CD4-positive, CD25-positive, alpha-beta regulatory T cell (primary cell): ENCODE measurements at regions not wholly inside any gene's neighbourhood (a gene's known extent, or its start where the extent isn't known, plus 50 kb on each side); places are given as distances from the start of the nearest gene placed in this dataset.
"Not testable (repeated sequence)": the region's sequence is repeated elsewhere in the genome, so short reads cannot be mapped to it uniquely, and the experiment has no call there.

Experiments
- ATAC-seq, 2 donors: fragments of 150-1000 bp; cut with Tn5 transposase; one replicate each; pipeline ENCODE4 v1.10.0; 2021; ENCODE audit warnings: low read depth in 2 of 2, moderate number of reproducible peaks in 2 of 2, moderate library complexity in 1 of 2
- DNase-seq, 3 donors: peaks; one replicate each; pipeline versions ENCODE4 v3.0.0 to v3.0.0-alpha.2; 2012 to 2022; ENCODE audit warnings: mixed read lengths in 1 of 3
- H3K27ac ChIP-seq: one replicate; pipeline ENCODE4 v1.7.0; 2013; ENCODE audit warnings: mild to moderate bottlenecking, low read length; ENCODE audit not compliant: insufficient read depth, poor library complexity, severe bottlenecking
- H3K27me3 ChIP-seq: one replicate; pipeline ENCODE4 v1.7.0; 2013; ENCODE audit warnings: low read length; ENCODE audit not compliant: control insufficient read depth, insufficient read depth
- H3K36me3 ChIP-seq: one replicate; pipeline ENCODE4 v1.7.0; 2013; ENCODE audit warnings: mild to moderate bottlenecking, low read length, moderate library complexity; ENCODE audit not compliant: control insufficient read depth, insufficient read depth
- H3K4me1 ChIP-seq: 2 replicates; pipeline ENCODE4 v1.7.0; 2013; ENCODE audit warnings: mild to moderate bottlenecking, low read length; ENCODE audit not compliant: insufficient read depth, control insufficient read depth, poor library complexity, severe bottlenecking
- H3K4me3 ChIP-seq: one replicate; pipeline ENCODE4 v1.7.0; 2013; ENCODE audit warnings: low read depth, mild to moderate bottlenecking, low read length, moderate library complexity
- H3K9me3 ChIP-seq, 2 experiments: 1 replicate in 1 of 2; 2 replicates in 1 of 2; pipeline ENCODE4 v1.7.0; 2013; ENCODE audit warnings: low read length in 2 of 2, mild to moderate bottlenecking in 1 of 2, moderate library complexity in 1 of 2; ENCODE audit not compliant: control insufficient read depth in 2 of 2
- H3K27ac Mint-ChIP-seq, 3 donors: one replicate each; pipeline ENCODE4 v1.8.0; 2020 to 2022; ENCODE audit warnings: mild to moderate bottlenecking in 3 of 3, mixed read lengths in 3 of 3, moderate library complexity in 2 of 3
- H3K27me3 Mint-ChIP-seq: one replicate; pipeline ENCODE4 v1.8.0; 2022; ENCODE audit warnings: mild to moderate bottlenecking, mixed read lengths
- H3K36me3 Mint-ChIP-seq: one replicate; pipeline ENCODE4 v1.8.0; 2020; ENCODE audit warnings: mixed read lengths
- H3K4me1 Mint-ChIP-seq, 4 donors: one replicate each; pipeline ENCODE4 v1.8.0; 2020 to 2022; ENCODE audit warnings: mixed read lengths in 4 of 4, mild to moderate bottlenecking in 1 of 4
- H3K4me3 Mint-ChIP-seq, 4 donors: one replicate each; pipeline ENCODE4 v1.8.0; 2020 to 2022; ENCODE audit warnings: mild to moderate bottlenecking in 4 of 4, mixed read lengths in 4 of 4, moderate library complexity in 3 of 4
- H3K9me3 Mint-ChIP-seq, 7 donors: one replicate each; pipeline ENCODE4 v1.8.0; 2020 to 2022; ENCODE audit warnings: mixed read lengths in 7 of 7, mild to moderate bottlenecking in 3 of 7, moderate library complexity in 2 of 7

DNA sequence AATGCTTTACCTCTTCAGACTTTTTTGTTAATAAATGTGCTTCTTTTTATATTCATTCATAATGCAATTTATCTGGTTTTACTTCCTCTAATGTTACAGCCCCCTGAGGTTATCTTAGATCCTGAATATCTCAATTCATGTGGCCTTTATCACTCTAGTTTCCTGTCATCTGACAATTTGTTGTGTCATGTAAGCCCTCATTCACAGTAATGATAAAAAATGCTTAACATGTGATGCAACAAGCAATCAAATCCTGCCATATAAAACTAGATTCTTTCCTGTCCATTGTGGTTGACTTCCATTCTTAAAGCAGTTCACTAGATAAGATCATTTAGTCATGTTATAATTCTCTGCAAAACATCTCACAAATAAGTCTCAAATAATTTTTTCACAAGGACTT, 991.2 kb upstream of the ACO1 start:
- Histone ChIP-seq H3K27me3 (no peaks in the 10 kb centered on the region), H3K36me3 (no peaks in the 10 kb centered on the region), H3K4me1 (no peaks in the 10 kb centered on the region), H3K4me3 (no peak overlapping the region), H3K27ac (no peak overlapping the region), H3K9me3 (no peaks in the 10 kb centered on the region)
- Mint-ChIP-seq H3K36me3 (no peaks in the 10 kb centered on the region), H3K27ac (no peak overlapping the region), H3K4me1 (peaks cover 8 to 29% (median 13%) of the 10 kb centered on the region in 4 donors), H3K27me3 (peaks cover 5% of the 10 kb centered on the region), H3K9me3 (peaks cover 0 to 2% (median 0%) of the 10 kb centered on the region in 7 donors), H3K4me3 (no peak overlapping the region)
- peak in 1 of 2 donors; percentile 39 for ATAC-seq
- no peak for DNase-seq

DNA sequence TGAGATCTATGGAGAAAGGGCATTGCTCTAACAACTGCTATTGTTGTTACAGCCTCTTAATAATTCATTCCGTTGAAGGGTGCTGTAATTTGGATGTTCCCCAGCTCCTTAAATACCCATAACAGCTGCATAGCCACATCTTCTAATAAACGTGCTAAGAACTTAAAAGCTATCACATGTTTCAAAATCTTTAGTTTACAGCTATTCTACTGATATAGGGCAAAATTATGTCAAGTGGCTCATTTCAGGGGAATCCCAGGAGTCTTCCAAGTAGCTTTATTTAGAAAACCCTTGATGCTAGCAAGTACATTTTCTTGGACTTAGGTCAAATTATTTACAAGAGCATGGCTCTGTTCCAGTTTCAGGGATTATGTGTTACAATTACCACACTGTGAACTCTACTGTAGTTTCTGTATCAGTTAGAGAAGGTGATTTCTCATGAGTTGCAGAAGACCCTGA, 990.4 kb upstream of the ACO1 start:
- Mint-ChIP-seq H3K36me3 (no peaks in the 10 kb centered on the region), H3K4me3 (no peak overlapping the region), H3K27ac (no peak overlapping the region), H3K9me3 (peaks cover 0 to 2% (median 0%) of the 10 kb centered on the region in 7 donors), H3K4me1 (peaks cover 8 to 29% (median 13%) of the 10 kb centered on the region in 4 donors), H3K27me3 (peaks cover 5% of the 10 kb centered on the region)
- Histone ChIP-seq H3K27me3 (no peaks in the 10 kb centered on the region), H3K27ac (no peak overlapping the region), H3K4me3 (no peak overlapping the region), H3K36me3 (no peaks in the 10 kb centered on the region), H3K9me3 (no peaks in the 10 kb centered on the region), H3K4me1 (no peaks in the 10 kb centered on the region)
- no peak for DNase-seq
- no peak for ATAC-seq

DNA sequence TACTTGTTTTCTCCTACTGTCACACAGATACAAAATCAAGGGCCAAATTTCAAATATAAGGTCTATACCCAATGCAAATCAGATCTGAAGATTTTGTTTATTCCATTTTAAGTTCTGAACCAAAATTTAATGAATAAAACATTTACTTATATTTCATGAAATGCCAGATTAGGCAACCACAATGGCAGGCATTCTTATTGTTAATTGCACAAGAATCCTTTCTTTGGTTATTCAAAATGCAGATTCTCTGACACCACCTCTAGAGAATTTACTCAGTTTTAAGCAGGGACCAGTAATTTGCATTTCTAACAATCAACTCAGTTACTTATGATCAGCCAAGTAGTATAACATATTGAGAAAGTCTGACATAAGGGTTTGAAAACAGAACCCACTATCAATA, 972.4 kb upstream of the ACO1 start:
- Mint-ChIP-seq H3K27ac (no peak overlapping the region), H3K4me3 (no peak overlapping the region), H3K36me3 (no peaks in the 10 kb centered on the region), H3K4me1 (peaks cover 0 to 16% (median 1%) of the 10 kb centered on the region in 4 donors), H3K9me3 (peaks cover 0 to 10% (median 2%) of the 10 kb centered on the region in 7 donors), H3K27me3 (peaks cover 5% of the 10 kb centered on the region)
- Histone ChIP-seq H3K4me1 (no peaks in the 10 kb centered on the region), H3K4me3 (no peak overlapping the region), H3K36me3 (no peaks in the 10 kb centered on the region), H3K27me3 (no peaks in the 10 kb centered on the region), H3K27ac (no peak overlapping the region), H3K9me3 (no peaks in the 10 kb centered on the region)
- ATAC-seq: no peak
- no peak for DNase-seq

DNA sequence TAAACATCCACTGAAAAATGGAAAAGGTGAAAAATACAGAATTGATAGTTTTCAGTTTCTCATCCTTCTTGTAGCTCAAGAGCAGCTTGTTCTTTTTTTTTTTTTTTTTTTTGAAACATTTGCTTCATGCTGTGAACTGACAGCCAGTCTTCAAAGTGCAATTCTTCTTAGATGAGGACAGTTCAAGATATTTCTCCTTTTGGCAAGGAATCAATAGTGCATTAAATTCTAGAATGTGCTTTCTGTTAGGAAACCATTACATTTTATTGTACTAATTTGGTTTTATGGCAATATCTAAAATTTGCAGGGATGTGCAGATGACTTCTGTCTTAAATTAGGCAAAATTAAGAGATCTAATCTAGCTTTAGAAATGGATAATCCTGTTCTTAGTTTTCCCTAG, 969.3 kb upstream of the ACO1 start:
- no peaks in the 10 kb centered on the region for H3K36me3 Mint-ChIP-seq
- no peak overlapping the region for H3K4me3 ChIP-seq
- no peak overlapping the region for H3K4me3 Mint-ChIP-seq
- DNase-seq: no peak
- peaks cover 6% of the 10 kb centered on the region for H3K27me3 Mint-ChIP-seq
- H3K36me3 ChIP-seq: no peaks in the 10 kb centered on the region
- H3K4me1 ChIP-seq: no peaks in the 10 kb centered on the region
- peaks cover 0 to 13% (median 1%) of the 10 kb centered on the region in 4 donors for H3K4me1 Mint-ChIP-seq
- H3K9me3 Mint-ChIP-seq: peaks cover 0 to 6% (median 2%) of the 10 kb centered on the region in 7 donors
- no peak for ATAC-seq
- peak overlapping the region in 2 of 3 donors; percentile 12 to 40 for H3K27ac Mint-ChIP-seq
- no peaks in the 10 kb centered on the region for H3K9me3 ChIP-seq
- H3K27me3 ChIP-seq: no peaks in the 10 kb centered on the region
- H3K27ac ChIP-seq: no peak overlapping the region

DNA sequence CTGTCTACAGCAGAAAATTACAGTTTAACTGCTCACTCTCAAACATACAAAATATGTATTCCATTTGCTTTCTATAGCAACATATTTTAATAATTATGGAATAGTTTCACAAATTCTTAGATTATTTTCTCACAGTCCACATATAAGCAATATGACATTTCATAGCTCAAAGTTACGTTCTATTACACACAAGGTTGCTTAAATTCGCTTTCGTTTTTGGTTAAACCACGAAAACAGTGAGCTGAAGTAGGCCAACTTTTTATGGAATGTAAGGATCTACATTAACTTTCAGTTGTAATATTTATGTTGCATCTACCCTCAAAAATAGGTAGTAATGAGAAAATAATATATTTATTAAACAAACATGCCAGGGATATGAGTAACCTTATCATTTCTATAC, 966.0 kb upstream of the ACO1 start:
- Mint-ChIP-seq H3K27me3 (peaks cover 6% of the 10 kb centered on the region), H3K4me3 (no peak overlapping the region), H3K27ac (no peak overlapping the region), H3K9me3 (peaks cover 0 to 2% (median 1%) of the 10 kb centered on the region in 7 donors), H3K4me1 (peaks cover 0 to 13% (median 4%) of the 10 kb centered on the region in 4 donors), H3K36me3 (no peaks in the 10 kb centered on the region)
- Histone ChIP-seq H3K4me1 (no peaks in the 10 kb centered on the region), H3K9me3 (no peaks in the 10 kb centered on the region), H3K4me3 (no peak overlapping the region), H3K27me3 (no peaks in the 10 kb centered on the region), H3K27ac (no peak overlapping the region), H3K36me3 (no peaks in the 10 kb centered on the region)
- ATAC-seq (no peak), DNase-seq (no peak)

DNA sequence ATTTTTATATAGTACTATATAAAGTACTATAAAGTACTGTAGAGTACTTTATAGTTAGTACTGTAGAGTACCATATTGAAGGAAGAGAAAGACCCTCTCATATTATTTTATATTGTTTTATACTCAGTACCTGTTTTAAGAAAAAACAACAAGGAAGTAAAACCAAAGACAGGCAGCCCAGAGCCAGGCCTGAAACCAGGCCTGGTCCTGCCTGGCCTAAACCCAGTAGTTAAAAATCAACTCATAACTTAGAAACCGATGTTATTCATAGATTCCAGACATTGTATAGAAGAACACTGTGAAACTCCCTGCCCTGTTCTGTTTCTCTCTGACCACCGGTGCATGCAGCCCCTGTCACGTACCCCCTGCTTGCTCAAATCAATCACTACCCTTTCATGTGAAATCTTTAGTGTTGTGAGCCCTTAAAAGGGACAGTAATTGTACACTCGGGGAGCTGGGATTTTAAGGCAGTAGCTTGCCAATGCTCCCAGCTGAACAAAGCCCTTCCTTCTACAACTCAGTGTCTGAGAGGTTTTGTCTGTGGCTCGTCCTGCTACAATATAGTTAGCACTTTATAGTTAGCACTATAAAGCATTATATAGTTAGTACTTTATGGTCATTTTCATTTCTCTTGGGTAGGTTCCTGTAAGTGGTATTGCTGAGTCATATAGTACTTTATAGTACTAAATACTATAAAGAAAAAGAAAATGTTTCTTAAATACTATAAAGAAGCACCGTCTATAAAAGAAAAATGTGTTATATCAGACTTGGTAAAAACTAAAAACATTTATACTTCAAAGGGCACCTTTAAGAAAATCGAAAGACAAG, 940.6 kb upstream of the ACO1 start:
- DNase-seq, H3K36me3 ChIP-seq, H3K27ac ChIP-seq: not testable (repeated sequence)

DNA sequence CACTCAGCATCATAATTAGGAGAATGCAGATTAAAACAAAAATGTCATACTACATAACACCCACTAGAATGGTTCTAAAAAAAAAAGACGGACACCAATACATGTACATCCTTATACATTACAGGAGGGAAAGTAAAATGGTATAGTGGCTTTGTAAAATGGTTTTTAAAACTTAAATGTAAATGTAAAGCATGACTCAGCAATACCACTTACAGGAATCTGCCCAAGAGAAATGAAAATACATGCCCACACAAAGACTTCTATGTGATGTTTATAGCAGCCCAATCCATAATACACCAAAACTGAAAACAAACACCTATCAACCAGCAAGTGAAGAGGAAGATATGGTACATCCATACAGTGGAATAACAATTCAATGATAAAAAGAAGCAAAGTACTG, 939.1 kb upstream of the ACO1 start:
- H3K36me3 Mint-ChIP-seq: no peaks in the 10 kb centered on the region
- H3K27ac Mint-ChIP-seq: no peak overlapping the region
- Histone ChIP-seq H3K27me3 (no peaks in the 10 kb centered on the region), H3K4me3 (no peak overlapping the region), H3K27ac (no peak overlapping the region), H3K4me1 (no peaks in the 10 kb centered on the region), H3K36me3 (no peaks in the 10 kb centered on the region), H3K9me3 (no peaks in the 10 kb centered on the region)
- H3K4me1 Mint-ChIP-seq: peaks cover 0 to 17% (median 5%) of the 10 kb centered on the region in 4 donors
- H3K27me3 Mint-ChIP-seq: no peaks in the 10 kb centered on the region
- ATAC-seq (no peak), DNase-seq (no peak)
- H3K9me3 Mint-ChIP-seq: peaks cover 0 to 2% (median 0%) of the 10 kb centered on the region in 7 donors
- H3K4me3 Mint-ChIP-seq: no peak overlapping the region

More for the DNA sequence above, 940.6 kb upstream of the ACO1 start:
- not testable (repeated sequence) for H3K36me3 Mint-ChIP-seq, H3K9me3 ChIP-seq, H3K4me3 ChIP-seq, H3K27me3 Mint-ChIP-seq, H3K4me1 ChIP-seq, H3K27me3 ChIP-seq, H3K4me3 Mint-ChIP-seq, H3K9me3 Mint-ChIP-seq, ATAC-seq
- H3K4me1 Mint-ChIP-seq: peaks cover 0 to 12% (median 3%) of the 10 kb centered on the region in 4 donors
- peak overlapping the region in 1 of 3 donors; percentile 43 for H3K27ac Mint-ChIP-seq

DNA sequence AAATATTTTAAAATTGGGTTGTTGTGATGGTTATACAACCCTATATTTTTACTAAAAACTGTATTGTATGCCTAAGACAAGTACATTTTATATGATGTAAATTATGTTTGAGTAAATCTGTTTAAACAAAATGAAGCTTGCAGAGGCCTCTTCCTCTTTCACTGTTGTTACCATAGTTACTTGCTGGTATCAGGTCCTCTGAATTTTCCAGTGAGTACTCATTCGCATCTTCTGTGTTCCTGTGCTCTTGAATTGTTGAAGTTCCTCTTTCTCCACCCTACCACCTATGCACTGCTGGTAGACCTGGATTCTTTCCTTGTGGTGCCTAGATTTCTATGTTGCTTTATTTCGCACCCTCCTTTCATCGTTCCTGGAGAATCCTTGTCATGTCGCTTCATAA, 938.5 kb upstream of the ACO1 start:
- H3K36me3 ChIP-seq: no peaks in the 10 kb centered on the region
- no peak for ATAC-seq
- no peak overlapping the region for H3K4me3 ChIP-seq
- H3K27me3 ChIP-seq: no peaks in the 10 kb centered on the region
- Mint-ChIP-seq H3K4me1 (peaks cover 0 to 17% (median 6%) of the 10 kb centered on the region in 4 donors), H3K27ac (peak overlapping the region in 1 of 3 donors; percentile 63), H3K27me3 (no peaks in the 10 kb centered on the region), H3K9me3 (peaks cover 0 to 2% (median 0%) of the 10 kb centered on the region in 7 donors), H3K36me3 (no peaks in the 10 kb centered on the region), H3K4me3 (no peak overlapping the region)
- DNase-seq: no peak
- no peak overlapping the region for H3K27ac ChIP-seq
- H3K9me3 ChIP-seq: no peaks in the 10 kb centered on the region
- H3K4me1 ChIP-seq: no peaks in the 10 kb centered on the region
